Body of pancreas (tissue), 4 donors: ENCODE measurements at regions not wholly inside any gene's neighbourhood (a gene's known extent, or its start where the extent isn't known, plus 50 kb on each side); places are given as distances from the start of the nearest gene placed in this dataset.

Experiments
- CTCF ChIP-seq, 7 experiments: fragments of 450-650 bp in 4 of 7; fragments of 200-600 bp in 3 of 7; sonication (generic) in 3 of 7; IDR thresholded peaks; one replicate each; pipeline ENCODE4 v1.5.1; 2016 to 2019; ENCODE audit warnings: antibody characterized with exemption in 7 of 7
- POLR2A ChIP-seq, 3 donors: fragments of 450-650 bp; IDR thresholded peaks; one replicate each; pipeline ENCODE4 v1.6.1; 2016; ENCODE audit warnings: antibody characterized with exemption in 3 of 3, mild to moderate bottlenecking in 2 of 3

GRCh38 chr10:61847087-61847486 lies 54.4 kb upstream of the ARID5B start:
- TF ChIP-seq CTCF (IDR thresholded peaks at IDR 0.05) (no peak), POLR2A (IDR thresholded peaks at IDR 0.05) (no peak)
